ENCODE measurements at regions not wholly inside any gene's neighbourhood (a gene's known extent, or its start where the extent isn't known, plus 50 kb on each side); places are given as distances from the start of the nearest gene placed in this dataset.

GRCh38 chr3:86743233-86743632 lies 247.7 kb downstream of the VGLL3 start:
- TF ChIP-seq CTCF (IDR thresholded peaks at IDR 0.05) (no peak), POLR2A (IDR thresholded peaks at IDR 0.05) (no peak)

All from thyroid gland (tissue), 4 donors.